OCI-LY7 (cell line): ENCODE measurements at regions not wholly inside any gene's neighbourhood (a gene's known extent, or its start where the extent isn't known, plus 50 kb on each side); places are given as distances from the start of the nearest gene placed in this dataset.
"Not testable (repeated sequence)": the region's sequence is repeated elsewhere in the genome, so short reads cannot be mapped to it uniquely, and the experiment has no call there.

Experiments
- CTCF ChIP-seq: fragments of 200-600 bp; sonication (generic); conservative IDR thresholded peaks from 2 replicates; pipeline ENCODE4 v1.5.1; 2014; ENCODE audit warnings: mild to moderate bottlenecking, antibody characterized with exemption, low read length, moderate library complexity, mixed read lengths
- EZH2phosphoT487 ChIP-seq: fragments of 200-600 bp; sonication (generic); IDR thresholded peaks from 2 replicates; pipeline ENCODE4 v1.6.1; 2018; ENCODE audit warnings: low read depth, borderline replicate concordance, mild to moderate bottlenecking, mixed run types, antibody characterized with exemption, low read length, moderate library complexity, mixed read lengths

DNA sequence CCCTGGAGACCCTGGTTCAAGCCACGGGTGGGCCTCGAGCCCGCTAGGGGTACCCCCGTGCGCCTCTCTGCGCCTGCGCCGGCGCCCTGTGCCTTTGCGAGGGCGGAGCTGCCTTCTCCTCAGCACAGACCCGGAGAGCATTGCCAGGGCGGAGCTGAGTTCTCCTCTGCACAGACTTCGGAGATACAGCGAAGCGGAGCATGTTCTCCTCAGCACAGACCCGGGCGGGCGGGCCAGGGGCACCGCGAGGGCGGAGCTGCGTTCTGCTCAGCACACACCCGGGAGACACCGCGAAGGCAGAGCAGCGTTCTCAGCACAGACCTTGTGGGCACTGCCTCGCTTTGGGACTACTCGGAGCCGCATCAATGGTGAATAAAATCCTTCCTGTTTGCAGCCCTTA, 753.0 kb downstream of the SPATA31A1 start:
- TF ChIP-seq EZH2phosphoT487, CTCF: not testable (repeated sequence)
